ENCODE measurements at regions not wholly inside any gene's neighbourhood (a gene's known extent, or its start where the extent isn't known, plus 50 kb on each side); places are given as distances from the start of the nearest gene placed in this dataset.
A peak's percentile ranks its signal among the peaks of the same experiment; 100 is the strongest.

DNA sequence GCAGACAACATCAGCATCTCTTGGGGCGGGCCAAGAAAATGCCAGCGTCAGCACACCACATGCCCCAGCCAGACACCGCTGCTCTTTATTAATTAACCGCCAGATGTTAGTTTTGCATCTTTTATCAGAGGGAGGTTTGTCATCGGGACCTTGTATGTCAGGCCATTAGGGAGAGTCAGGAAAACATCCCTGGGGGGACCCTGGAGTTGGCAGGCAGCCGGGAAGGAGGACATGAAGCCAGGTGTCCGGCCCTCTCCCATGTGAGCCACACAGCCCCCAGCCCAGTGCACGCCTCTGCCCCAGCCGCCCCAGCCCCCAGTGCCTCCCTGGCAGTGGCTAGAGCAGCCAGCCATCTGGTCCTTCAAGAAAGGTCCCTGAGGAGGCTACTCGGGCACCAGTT is 56.9 kb upstream of the FAM222A start:
- Histone ChIP-seq H3K4me2 (ENCODE audit: low read length, poor library complexity, severe bottlenecking) (no peak overlapping the region), H3K27ac (ENCODE audit: low read length, poor library complexity, severe bottlenecking) (no peak overlapping the region), H3K4ac (ENCODE audit: low read depth in 1 of 2, low read length in 2 of 2) (no peak overlapping the region), H3K9me3 (ENCODE audit: control insufficient read depth, low read length) (peaks cover 3% of the 10 kb centered on the region), H3K36me3 (ENCODE audit: control insufficient read depth in 1 of 2, insufficient read depth in 2 of 2, low read depth in 1 of 2, low read length in 2 of 2) (no peaks in the 10 kb centered on the region), H2BK12ac (ENCODE audit: low read length in 2 of 2) (no peak overlapping the region), H4K8ac (ENCODE audit: low read length) (no peak overlapping the region), H2BK15ac (ENCODE audit: low read depth, poor library complexity, severe bottlenecking) (no peak overlapping the region), H3K18ac (ENCODE audit: low read depth in 1 of 2, low read length in 2 of 2) (no peak overlapping the region), H2AFZ (ENCODE audit: low read depth, low read length) (no peak overlapping the region), H3K23ac (ENCODE audit: low read length in 2 of 2) (peak overlapping the region in 1 of 2 experiments; percentile 50), H3K4me3 (ENCODE audit: insufficient read depth in 1 of 2, low read depth in 1 of 2, low read length in 2 of 2) (no peak overlapping the region), H2AK5ac (ENCODE audit: low read length, severe bottlenecking) (no peak overlapping the region), H3K79me1 (replicated peaks; ENCODE audit: low read length, poor library complexity, severe bottlenecking) (no peaks in the 10 kb centered on the region), H3K9ac (ENCODE audit: low read length) (no peak overlapping the region), H3K27me3 (ENCODE audit: control insufficient read depth in 1 of 2, insufficient read depth in 1 of 2, low read length in 2 of 2) (peaks cover 36 to 67% of the 10 kb centered on the region in 2 experiments), H3K4me1 (ENCODE audit: control insufficient read depth, insufficient read depth, low read depth, low read length) (no peaks in the 10 kb centered on the region), H3K14ac (ENCODE audit: low read length in 2 of 2) (no peak overlapping the region), H2BK120ac (ENCODE audit: low read depth, low read length) (no peak overlapping the region), H4K91ac (ENCODE audit: low read length) (no peak overlapping the region), H2BK5ac (ENCODE audit: low read depth, low read length, poor library complexity, severe bottlenecking) (no peak overlapping the region)
- 87% methylated on average over 9 of the region's 10 CpGs for WGBS
- DNase-seq, result no peak

DNA sequence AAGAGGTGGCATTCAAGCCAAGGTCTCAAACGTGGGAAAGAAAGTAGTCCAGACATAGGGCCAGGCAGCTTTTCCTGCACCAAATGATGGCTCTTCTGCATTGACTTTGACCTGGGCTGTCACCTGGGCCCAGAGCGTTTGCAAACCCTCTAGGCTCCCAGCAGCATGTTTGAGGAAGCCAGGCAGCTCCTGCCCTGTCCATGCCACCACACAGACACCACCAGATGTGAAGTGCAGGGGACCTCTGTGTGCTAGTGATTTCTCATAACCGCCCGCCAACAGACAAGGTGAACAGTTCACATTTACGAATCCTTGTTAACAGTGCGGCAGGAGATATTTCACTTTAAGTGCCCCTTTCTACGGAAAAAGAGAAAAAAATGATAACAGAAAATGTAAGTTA is 49.8 kb upstream of the FAM222A start:
- no peak overlapping the region for H3K9ac ChIP-seq (ENCODE audit: low read length)
- H2BK5ac ChIP-seq (ENCODE audit: low read depth, low read length, poor library complexity, severe bottlenecking), result no peak overlapping the region
- WGBS, result 81% methylated on average over 7 of the region's 7 CpGs
- H3K27me3 ChIP-seq (ENCODE audit: control insufficient read depth in 1 of 2, insufficient read depth in 1 of 2, low read length in 2 of 2), result peaks cover 20 to 44% of the 10 kb centered on the region in 2 experiments
- H2AK5ac ChIP-seq (ENCODE audit: low read length, severe bottlenecking), result no peak overlapping the region
- H3K4me1 ChIP-seq (ENCODE audit: control insufficient read depth, insufficient read depth, low read depth, low read length), result no peaks in the 10 kb centered on the region
- no peak overlapping the region for H4K91ac ChIP-seq (ENCODE audit: low read length)
- no peak overlapping the region for H3K18ac ChIP-seq (ENCODE audit: low read depth in 1 of 2, low read length in 2 of 2)
- peaks cover 3% of the 10 kb centered on the region for H3K9me3 ChIP-seq (ENCODE audit: control insufficient read depth, low read length)
- H2BK15ac ChIP-seq (ENCODE audit: low read depth, poor library complexity, severe bottlenecking), result no peak overlapping the region
- H3K27ac ChIP-seq (ENCODE audit: low read length, poor library complexity, severe bottlenecking), result no peak overlapping the region
- H3K36me3 ChIP-seq (ENCODE audit: control insufficient read depth in 1 of 2, insufficient read depth in 2 of 2, low read depth in 1 of 2, low read length in 2 of 2), result no peaks in the 10 kb centered on the region
- H3K4me2 ChIP-seq (ENCODE audit: low read length, poor library complexity, severe bottlenecking), result no peak overlapping the region
- H3K4me3 ChIP-seq (ENCODE audit: insufficient read depth in 1 of 2, low read depth in 1 of 2, low read length in 2 of 2), result no peak overlapping the region
- no peak overlapping the region for H3K23ac ChIP-seq (ENCODE audit: low read length in 2 of 2)
- H4K8ac ChIP-seq (ENCODE audit: low read length), result no peak overlapping the region
- H2AFZ ChIP-seq (ENCODE audit: low read depth, low read length), result no peak overlapping the region
- no peak overlapping the region for H2BK120ac ChIP-seq (ENCODE audit: low read depth, low read length)
- H3K79me1 ChIP-seq (replicated peaks; ENCODE audit: low read length, poor library complexity, severe bottlenecking), result no peaks in the 10 kb centered on the region
- no peak overlapping the region for H3K14ac ChIP-seq (ENCODE audit: low read length in 2 of 2)
- H2BK12ac ChIP-seq (ENCODE audit: low read length in 2 of 2), result no peak overlapping the region
- no peak overlapping the region for H3K4ac ChIP-seq (ENCODE audit: low read depth in 1 of 2, low read length in 2 of 2)
- no peak for DNase-seq

Measured in mesenchymal stem cell (in vitro differentiated cells and primary cell).